ENCODE measurements at regions not wholly inside any gene's neighbourhood (a gene's known extent, or its start where the extent isn't known, plus 50 kb on each side); places are given as distances from the start of the nearest gene placed in this dataset.
"Not testable (repeated sequence)": the region's sequence is repeated elsewhere in the genome, so short reads cannot be mapped to it uniquely, and the experiment has no call there.

DNA sequence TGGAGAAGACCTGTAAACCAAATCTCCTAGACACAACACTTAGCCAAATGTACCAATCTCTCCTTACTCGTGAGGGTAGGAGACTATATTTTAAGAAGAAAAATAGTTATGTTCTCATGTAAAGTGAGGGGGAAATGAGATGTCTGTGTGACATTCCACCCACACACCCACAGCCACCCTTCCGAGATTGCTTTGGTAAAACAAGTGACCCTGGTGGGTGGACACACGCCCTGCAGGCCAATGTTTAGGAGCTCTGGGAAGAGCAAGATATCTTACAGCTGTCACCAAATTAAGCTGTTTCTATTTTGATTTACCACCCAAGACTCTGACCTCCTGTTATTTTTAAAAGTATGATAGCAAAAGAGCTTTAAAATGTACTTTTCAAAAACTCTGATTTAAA lies 147.2 kb upstream of the PFKP start:
- DNase-seq (ENCODE audit: low spot score) = no peak

DNA sequence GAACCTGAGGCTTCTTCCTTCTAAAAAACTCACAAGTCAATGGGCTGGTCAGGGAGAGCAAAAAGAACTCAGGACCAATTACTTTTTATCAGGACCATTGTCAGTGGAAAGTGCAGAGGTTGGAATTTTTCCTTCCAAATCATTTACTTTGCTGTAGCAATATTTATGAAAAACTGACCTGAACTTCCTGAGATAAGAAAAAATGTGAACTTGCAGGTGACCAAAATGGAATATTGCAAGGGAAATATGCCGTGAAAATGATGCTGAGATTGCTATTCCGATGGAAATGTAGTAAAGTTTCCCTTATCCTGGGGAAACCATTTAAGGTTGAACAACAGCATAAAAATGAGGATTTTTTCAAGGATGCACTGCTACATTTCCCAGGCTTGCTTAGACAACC lies 148.3 kb upstream of the PFKP start:
- DNase-seq (ENCODE audit: low spot score) = no peak

DNA sequence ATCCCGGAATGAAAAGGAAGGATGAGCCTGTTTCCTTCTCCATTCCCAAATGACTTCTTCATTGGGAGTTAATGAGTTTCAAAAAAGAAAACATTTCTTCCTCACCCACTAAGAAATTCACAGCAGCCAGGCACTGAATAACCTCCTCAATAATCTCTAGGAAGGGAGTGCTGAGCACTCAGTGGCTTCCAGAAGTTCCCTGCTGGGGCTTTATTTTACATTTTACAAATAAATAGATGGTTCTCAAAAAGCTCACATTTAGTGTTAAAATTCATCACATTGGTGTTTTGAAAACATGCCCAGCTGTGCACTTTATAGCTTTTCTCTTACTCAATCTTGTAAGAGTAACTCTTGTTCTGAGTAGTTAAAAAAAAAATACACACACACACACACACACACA lies 148.9 kb upstream of the PFKP start:
- no peak for DNase-seq (ENCODE audit: low spot score)

DNA sequence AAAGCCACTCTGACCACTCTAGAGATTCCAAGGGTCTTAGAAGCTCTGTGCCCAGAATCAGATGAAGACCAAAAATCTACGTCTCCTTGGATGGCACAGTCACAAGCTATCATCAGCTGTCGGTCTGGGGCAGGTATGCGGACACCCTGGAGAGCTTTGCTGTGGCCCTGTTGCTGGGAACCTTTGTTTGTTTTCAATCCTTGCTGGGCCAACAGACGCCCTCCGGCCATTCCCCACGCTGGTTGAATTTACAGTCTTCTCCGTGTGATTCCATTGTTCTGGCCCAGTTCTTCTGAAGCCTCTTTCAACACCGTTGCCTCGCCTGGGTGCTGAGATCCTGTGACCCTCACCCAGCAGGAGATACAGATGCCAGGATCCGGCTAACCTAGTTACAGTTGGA lies 149.4 kb upstream of the PFKP start:
- no peak for DNase-seq (ENCODE audit: low spot score)

DNA sequence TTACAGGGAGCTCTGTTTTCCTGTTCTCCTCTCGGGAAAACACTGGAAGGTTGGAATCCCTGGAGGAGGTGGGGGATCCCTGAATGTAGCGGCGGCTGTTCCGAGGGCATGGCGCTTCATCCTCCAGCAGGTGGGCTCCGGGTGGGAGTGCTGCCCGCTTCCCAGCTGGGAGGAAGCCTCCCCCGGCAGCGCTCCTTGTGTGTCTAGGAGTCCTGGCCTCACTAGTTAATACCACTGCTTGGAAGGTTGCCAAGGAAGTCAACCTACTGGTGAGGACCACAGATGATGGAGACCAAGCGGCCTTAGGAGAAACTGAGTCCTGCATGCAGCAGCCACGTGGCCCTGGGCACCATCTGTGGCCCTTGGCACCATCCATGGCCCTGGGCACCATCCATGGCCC lies 151.9 kb upstream of the PFKP start:
- DNase-seq (ENCODE audit: low spot score) = no peak

DNA sequence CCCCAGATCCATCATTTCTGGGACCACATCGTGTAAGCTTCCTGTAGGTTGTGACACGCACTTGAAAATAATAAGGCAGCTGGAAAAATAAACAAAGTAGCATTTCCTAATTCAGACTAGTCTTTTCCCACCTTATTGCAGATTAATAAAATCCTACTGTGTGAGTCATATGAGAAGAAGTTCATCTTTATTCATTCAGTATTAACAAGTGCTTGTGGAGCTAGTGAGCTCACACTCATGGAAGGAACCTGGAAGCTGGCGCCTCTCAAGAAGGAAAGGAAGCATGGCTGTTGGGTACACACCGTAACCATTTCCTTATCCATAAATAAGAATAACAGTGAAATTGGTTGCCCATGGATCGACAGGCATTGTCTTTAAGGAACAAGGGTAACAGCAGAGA lies 152.6 kb upstream of the PFKP start:
- no peak for DNase-seq (ENCODE audit: low spot score)

DNA sequence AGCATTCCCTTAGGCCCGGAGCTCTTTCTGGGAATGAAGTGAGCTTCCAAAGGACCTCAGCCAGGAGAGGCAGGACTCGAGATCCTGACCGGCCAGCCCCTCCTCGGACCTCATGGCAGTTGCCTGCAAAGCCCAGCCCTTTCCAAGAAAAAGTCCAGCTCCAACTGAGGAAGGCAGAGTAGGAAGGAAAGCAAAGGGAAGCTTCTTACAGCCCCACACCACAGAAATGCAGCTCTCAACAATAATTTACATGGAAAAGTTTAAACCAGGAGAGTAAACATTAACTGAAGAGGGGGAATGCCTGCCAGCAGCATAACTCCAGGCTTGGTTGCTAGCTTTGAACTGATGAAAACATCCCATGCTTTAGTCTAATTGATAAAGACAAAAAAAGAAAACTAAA lies 153.9 kb upstream of the PFKP start:
- no peak for DNase-seq (ENCODE audit: low spot score)

DNA sequence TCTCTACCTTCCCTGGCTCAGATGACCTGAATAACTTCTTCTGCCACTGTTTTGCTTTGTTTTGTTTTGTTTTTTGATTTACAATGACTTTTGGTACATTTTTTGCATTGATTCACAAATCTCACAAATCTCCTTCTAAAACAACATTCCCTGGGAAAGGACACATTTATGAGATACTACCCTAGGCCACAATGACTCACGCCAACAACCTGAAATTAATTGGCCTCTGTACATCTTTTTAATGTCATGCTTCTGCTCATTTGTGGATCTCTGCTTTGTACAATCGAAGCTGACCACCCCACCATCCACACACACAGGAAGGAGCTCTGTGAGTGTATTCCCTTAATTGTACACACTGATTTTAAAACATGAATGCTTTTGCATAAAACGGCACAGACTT lies 156.7 kb upstream of the PFKP start:
- no peak for DNase-seq (ENCODE audit: low spot score)

DNA sequence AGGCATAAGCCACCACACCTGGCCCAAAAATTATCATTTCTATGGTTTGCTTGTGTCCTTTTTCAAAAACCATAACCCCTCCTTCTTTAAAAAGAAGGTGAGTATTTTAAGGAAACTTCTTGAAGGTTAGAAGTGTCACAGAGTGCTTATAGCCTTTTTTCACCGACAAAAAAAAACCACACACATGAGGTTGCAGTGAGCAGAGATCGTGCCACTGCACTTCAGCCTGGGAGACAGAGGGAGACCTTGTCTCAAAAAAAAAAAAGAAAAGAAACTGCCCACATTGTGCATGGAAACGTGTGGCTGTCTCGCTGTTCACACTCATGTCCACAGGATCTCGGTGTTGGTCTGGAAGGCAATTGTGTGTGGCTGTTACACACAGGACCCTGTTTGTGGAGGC lies 157.4 kb upstream of the PFKP start:
- DNase-seq (ENCODE audit: low spot score) = no peak

DNA sequence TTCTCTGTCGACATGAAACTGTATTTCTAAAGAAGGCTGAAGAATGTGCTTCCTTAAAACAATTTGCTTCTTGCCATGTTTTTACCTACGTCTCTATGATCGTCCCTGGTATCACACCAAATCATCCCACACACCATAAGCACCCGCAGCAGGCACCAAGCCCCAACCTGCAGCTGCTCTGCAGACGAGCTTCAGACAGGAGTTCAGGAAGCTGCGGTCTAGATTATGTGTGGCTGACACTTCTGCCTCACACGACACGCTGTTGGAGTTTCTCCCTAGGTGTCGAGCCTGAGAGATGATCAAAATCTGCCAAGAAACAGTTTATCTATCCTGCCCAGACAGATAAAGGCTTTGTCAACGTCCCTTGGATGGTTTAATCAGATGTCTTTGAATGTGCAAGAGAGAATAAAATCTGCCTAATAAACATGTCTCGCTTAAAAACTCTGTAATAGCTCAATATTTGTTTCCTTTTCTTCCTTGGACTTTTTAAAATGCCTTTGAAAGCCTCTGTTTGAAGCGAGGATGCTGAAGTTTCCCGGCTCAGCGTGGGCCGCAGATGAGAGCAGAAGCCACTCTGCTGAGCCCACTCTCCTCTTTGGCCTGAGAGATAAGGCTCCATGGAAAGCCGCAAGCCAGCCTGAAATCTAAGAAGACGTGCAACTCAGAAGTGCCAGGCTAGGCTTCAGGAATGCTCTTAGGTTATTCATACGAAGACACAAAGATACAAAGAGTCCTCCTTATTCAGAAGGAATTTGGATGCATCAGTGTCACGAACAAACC lies 158.3 kb upstream of the PFKP start:
- DNase-seq (ENCODE audit: low spot score) = no peak

DNA sequence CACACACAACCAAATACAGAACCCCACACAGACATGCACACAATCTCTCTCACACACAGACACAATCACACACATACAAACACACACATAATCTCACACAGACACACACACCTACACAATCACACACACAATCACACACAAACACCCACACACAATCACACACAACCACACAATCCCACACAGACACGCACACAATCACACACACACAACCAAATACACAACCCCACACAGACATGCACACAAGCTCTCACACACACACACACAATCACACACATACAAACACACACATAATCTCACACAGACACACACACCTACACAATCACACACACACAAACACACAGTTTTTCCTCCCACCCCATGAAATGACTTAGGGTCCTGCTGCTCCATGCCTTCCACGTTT lies 160.4 kb upstream of the PFKP start:
- no peak for DNase-seq (ENCODE audit: low spot score)

DNA sequence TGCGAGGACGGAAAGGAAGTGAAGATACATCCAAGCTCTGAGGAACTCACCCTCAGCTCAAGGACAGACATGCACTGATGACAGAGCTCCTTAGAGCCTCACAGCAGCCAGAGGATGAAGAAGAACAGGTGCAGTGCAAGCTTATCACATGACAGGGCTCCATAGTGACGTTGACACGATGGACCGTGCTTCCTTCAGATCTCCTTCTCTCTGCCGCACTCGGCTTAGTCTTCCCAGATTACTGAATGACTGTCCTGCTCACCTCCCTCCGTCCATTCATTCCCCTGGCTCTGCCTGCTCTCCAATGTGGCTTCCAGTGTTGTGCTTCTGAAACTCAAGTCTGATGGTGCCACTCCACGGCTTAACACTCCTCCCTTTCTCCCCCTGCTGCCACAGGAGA lies 161.5 kb upstream of the PFKP start:
- no peak for DNase-seq (ENCODE audit: low spot score)

DNA sequence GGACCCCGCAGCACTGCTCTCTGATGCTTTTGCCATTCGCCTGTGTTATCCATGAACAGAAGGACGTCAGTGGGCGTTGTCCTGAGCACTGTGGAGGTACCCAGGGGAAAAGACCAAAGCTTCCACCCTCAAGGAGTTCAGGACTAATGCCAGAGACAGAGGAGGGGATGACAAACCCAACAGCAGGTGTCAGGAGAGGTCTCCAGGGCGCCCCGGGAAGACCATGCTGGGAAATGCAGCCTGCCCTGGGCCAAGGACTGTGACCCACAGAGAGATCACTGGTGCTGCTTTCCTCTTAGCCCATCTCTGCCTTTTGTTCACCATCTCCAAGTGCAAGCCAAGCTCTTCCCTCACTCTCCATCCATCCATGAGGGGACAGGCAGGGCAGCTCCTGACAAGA lies 166.8 kb upstream of the PFKP start:
- DNase-seq (ENCODE audit: low spot score) = no peak

DNA sequence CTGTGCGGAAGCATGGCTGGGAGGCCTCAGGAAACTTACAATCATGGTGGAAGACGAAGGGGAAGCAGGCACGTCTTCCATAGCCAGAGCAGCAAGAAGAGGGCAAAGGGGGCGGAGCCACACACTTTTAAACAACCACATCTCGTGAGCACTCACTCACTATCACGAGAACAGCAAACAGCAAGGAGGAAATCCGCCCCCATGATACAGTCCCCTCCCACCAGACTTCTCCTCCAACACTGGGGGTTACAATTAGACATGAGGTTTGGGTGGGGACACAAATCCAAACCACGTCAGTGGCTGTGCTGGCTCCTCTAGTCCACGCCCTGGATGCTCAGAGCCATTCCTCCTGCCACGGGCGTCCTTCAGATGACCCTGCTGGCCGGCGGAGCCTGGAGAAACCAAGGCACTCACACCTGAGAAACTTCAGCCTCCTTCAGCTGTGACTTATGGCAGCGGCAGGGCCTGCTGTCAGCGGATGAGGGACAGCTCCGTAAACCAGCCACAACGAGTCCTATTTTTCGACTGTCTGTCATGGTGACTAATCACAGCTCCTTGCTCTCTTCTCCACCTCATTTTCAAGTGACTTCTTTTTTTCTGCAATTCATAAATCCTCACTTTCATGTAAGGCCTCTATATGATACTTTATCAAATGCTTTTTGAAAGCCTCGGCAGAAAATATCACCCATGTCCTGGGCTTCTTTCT lies 167.9 kb upstream of the PFKP start:
- DNase-seq (ENCODE audit: low spot score) = no peak

DNA sequence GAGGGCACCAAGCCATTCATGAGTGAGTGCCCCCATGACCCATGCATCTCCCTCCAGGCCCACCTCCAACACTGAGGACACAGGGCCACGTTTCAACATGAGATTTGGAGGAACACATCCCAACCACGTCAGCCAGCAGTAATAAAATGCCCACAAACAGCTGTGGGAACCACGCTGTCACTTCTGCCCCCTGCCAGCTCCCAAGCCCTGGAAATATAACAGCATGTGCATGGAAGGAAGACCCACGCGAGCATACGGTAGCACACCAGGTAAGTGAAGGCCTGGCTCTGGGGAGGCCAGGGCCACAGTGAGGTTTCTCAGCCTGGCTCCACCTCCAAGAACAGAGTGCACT lies 168.9 kb upstream of the PFKP start:
- no peak for DNase-seq (ENCODE audit: low spot score)

DNA sequence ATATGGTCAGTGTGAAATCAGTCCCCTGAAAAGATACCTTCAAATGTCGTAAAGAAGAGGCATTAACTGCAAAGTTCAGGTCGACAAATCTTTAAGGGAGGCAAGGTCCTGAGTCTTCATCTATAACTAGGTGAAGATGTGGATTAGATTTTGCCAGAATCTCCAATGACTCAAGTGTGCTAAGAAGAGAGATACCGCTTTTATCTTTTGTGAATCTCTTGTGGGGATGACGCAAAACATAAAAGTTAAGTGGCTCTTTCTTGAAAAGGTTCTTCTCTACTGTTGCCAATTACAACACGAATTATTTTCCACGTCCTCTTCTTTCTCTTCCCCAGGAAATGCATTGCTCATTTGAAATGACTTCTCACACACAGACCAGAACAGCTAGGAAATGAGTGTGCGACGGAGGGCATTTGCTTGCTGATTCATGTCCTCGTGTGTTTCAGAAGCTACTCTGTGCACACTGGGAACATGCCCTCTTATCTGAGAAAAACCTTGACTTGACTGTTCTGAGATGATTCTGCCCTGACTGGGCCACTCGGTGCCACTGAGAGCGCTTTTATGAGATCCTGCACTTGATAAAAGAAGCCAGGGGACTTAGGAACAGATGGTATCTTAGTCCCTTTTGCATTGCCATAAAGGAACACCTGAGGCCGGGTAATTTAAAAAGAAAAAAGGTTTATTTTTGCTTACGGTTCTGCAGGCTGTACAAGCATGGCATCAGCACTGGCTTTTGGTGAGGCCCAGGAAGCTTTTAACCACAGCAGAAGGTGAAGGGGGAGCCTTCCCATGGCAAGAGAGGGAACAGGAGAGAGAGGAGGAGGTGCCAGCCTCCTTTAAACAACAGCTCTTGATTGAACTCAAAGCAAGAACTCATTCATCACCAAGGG lies 169.5 kb upstream of the PFKP start:
- DNase-seq (ENCODE audit: low spot score) = no peak

DNA sequence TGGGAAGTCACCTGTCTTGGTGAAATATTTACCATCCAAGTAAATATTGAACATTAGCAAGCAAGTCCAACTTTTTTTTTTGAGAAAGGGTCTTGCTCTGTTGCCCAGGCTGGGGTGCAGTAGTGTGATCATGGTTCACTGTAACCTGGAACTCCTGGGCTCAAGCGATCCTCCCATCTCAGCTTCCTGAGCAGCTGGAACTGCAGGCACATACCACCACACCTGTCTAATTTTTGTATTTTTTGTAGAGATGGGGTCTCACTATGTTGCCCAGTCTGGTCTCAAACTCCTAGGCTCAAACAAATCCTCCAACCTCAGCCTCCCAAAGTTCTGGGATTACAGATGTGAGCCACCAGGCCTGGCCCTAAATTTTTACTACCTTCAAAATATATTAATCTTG lies 171.0 kb upstream of the PFKP start:
- not testable (repeated sequence) for DNase-seq (ENCODE audit: low spot score)

DNA sequence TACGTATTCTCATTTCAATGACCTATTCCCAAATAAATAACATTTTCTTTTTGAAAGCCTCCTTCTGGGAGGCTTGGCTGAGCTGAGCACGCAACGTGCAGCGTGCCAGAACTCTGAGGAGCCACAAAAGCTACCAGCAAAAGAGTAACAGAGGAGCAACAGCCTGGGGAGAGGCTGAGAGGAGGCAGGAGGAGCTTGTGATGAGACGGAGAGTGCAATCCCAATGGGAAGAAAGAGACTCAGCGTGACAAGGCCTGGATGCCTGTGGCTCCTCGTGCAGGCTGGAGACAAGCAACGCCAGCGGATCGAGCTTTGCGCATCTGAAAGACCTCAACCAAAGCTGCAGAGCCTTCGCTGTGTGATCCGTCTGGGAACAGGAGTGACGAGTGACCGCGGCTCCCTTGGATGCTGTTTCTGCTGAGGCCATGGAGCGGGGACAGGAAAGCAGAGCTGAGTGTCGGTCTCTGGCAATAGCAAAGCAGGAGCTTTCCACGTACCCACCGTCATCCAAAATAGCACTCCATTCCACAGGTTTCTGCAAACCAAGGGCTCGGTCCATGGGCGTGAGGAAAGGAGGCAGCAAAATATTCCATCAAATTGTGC lies 171.7 kb upstream of the PFKP start:
- DNase-seq (ENCODE audit: low spot score) = no peak

DNA sequence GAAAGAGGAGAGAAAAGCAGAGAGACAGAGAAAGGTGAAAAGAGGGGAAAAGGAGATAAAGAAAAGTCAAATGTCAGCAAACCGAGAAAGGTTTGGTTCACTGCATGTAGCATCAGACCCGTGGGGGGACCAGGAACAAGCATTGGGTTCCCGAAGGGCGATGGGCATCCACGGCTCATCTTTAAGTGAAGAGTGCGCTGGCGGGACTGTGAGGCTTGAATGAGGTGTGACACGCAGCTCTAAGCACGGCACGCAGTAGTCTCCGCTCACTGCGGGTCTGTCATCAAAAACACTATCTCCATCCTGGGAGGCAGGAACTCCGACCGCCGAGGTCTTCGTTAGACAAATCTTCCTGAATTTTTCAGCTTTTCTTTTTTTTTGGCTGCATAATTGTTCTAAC lies 173.4 kb upstream of the PFKP start:
- DNase-seq (ENCODE audit: low spot score) = no peak

DNA sequence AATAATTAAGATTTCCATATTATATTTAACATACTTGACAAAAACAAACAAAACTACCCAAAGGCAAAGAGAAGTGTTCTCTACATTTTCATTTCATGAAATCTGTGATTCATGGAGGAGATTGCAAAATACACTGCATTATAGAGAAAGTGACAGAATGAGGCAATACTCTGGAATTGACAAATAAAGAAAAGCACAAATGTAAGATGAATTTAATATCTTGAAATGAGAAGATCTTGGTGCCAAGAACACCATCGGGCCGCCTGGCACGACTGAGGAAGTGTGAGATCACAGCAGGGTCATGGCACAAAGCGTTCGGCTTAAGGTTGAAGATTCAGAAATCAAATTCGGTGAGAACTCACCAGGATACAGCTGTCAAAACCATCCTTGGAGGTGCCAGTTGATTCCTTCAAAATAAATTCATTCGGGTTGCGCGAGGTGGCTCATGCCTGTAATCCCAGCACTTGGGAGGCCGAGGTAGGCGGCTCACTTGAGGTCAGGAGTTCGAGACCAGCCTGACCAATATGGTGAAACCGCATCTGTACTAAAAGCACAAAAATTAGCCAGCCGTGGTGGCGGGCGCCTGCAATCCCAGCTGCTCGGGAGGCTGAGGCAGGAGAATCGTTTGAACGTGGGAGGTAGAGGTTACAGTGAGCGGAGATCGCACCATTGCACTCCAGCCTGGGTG lies 174.0 kb upstream of the PFKP start:
- no peak for DNase-seq (ENCODE audit: low spot score)

DNA sequence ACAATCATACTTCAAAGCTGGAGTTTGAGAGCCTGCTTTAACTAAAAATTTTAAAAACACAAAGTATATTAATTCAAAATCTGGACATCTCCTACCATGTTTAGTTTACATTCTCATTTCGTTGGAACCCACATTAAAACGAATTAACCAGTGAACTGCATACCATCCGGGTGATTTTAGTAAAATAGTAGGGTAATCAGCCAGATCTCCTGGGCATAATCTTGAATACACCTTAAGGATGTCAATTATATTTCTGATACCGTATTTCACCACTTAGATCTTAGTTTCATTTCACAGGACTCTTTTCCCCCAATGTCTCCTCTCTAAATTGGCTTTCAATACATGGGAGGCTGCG lies 175.6 kb upstream of the PFKP start:
- no peak for DNase-seq (ENCODE audit: low spot score)
